Neural progenitor cell (in vitro differentiated cells): ENCODE measurements at regions not wholly inside any gene's neighbourhood (a gene's known extent, or its start where the extent isn't known, plus 50 kb on each side); places are given as distances from the start of the nearest gene placed in this dataset.

Experiments used
- DNase-seq: peaks from one replicate; pipeline ENCODE4 v3.0.0-alpha.2; 2016; ENCODE audit warnings: low spot score
- H2AFZ ChIP-seq: fragments of 200-600 bp; sonication (generic); replicated peaks from 2 replicates; pipeline ENCODE4 v1.6.1; 2016; ENCODE audit warnings: antibody characterized with exemption
- H3F3A ChIP-seq: fragments of 200-600 bp; sonication (generic); 2 replicates; pipeline ENCODE4 v1.6.1; 2016; ENCODE audit warnings: antibody characterized with exemption, low read depth
- H3K27ac ChIP-seq: fragments of 200-600 bp; sonication (generic); 2 replicates; pipeline ENCODE4 v1.5.1; 2016; ENCODE audit warnings: mild to moderate bottlenecking
- H3K27me3 ChIP-seq: fragments of 200-600 bp; sonication (generic); 2 replicates; pipeline ENCODE4 v1.6.1; 2016; ENCODE audit warnings: mild to moderate bottlenecking, moderate library complexity
- H3K36me3 ChIP-seq: fragments of 200-600 bp; sonication (generic); 2 replicates; pipeline ENCODE4 v1.5.1; 2016
- H3K4me1 ChIP-seq: fragments of 200-600 bp; sonication (generic); 2 replicates; pipeline ENCODE4 v1.6.1; 2016; ENCODE audit warnings: mixed run types
- H3K4me2 ChIP-seq: fragments of 200-600 bp; sonication (generic); 2 replicates; pipeline ENCODE4 v1.6.1; 2016
- H3K4me3 ChIP-seq: fragments of 200-600 bp; sonication (generic); 2 replicates; pipeline ENCODE4 v1.5.1; 2016
- H3K79me2 ChIP-seq: fragments of 200-600 bp; sonication (generic); 2 replicates; pipeline ENCODE4 v1.6.1; 2016; ENCODE audit warnings: low read depth
- H3K9ac ChIP-seq: fragments of 200-600 bp; sonication (generic); 2 replicates; pipeline ENCODE4 v1.6.1; 2016
- H3K9me3 ChIP-seq: fragments of 200-600 bp; sonication (generic); 2 replicates; pipeline ENCODE4 v1.5.1; 2016; ENCODE audit warnings: low read depth
- H4K20me1 ChIP-seq: fragments of 200-600 bp; sonication (generic); 2 replicates; pipeline ENCODE4 v1.6.1; 2016; ENCODE audit warnings: low read depth
- H3K27ac Mint-ChIP-seq: 3 replicates; pipeline ENCODE4 v1.8.0; 2021; ENCODE audit warnings: mixed read lengths
- H3K27me3 Mint-ChIP-seq: 2 replicates; pipeline ENCODE4 v1.8.0; 2022; ENCODE audit warnings: low read depth, mild to moderate bottlenecking, inconsistent platforms, moderate library complexity, mixed read lengths; ENCODE audit not compliant: insufficient read depth
- H3K36me3 Mint-ChIP-seq: 3 replicates; pipeline ENCODE4 v1.8.0; 2021; ENCODE audit warnings: mixed read lengths
- H3K4me1 Mint-ChIP-seq: 3 replicates; pipeline ENCODE4 v1.8.0; 2021; ENCODE audit warnings: mixed read lengths
- H3K4me3 Mint-ChIP-seq: 3 replicates; pipeline ENCODE4 v1.8.0; 2021; ENCODE audit warnings: mild to moderate bottlenecking, moderate library complexity, mixed read lengths
- H3K9me3 Mint-ChIP-seq: 3 replicates; pipeline ENCODE4 v1.8.0; 2020; ENCODE audit warnings: mixed read lengths
- EZH2 ChIP-seq: fragments of 200-600 bp; sonication (generic); IDR thresholded peaks from 2 replicates; pipeline ENCODE4 v1.6.1; 2017; ENCODE audit warnings: antibody characterized with exemption, mild to moderate bottlenecking, moderate library complexity
- EZH2phosphoT487 ChIP-seq: fragments of 200-600 bp; sonication (generic); IDR thresholded peaks from 2 replicates; pipeline ENCODE4 v1.6.1; 2017; ENCODE audit warnings: antibody characterized with exemption
- TF ChIP-seq, protein P1 (sequence below): fragments of 200-600 bp; sonication (generic); IDR thresholded peaks from 2 replicates; pipeline ENCODE4 v1.5.1; 2017; ENCODE audit warnings: antibody characterized with exemption, mild to moderate bottlenecking

DNA sequence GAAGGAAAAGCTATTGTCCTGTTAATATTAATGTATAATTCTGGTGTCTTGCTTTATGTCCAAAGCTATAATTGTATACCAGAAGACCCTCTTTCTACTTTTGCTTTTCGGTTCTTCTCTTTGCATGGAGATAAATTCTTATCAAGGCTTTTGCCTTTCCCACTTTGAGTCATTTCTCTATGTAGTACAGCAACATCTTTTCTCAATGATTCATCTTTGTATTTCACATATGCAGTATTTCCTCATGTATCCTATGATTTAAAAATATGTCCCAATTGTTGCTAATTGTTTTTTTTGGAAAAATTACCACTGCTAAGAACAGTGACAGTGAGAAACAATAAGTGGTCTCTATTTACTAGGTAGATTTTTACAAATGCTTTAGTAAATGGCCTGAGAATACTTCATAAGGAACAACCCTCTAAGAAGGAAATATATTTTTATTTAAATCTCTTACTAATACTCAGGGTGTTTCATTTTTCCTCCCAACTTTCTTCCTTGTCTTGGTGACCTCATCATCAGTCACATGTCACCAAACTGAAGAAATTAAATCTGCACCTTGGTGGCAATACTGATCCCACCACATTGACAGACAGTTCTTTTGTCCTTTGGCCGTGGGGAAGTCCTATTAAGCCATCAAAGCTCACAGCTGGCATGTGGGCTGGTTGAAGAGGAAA, 290.6 kb downstream of the SATB1 start:
- TF ChIP-seq EZH2phosphoT487 (no peak), EZH2 (no peak)
- TF ChIP-seq, protein P1, sequence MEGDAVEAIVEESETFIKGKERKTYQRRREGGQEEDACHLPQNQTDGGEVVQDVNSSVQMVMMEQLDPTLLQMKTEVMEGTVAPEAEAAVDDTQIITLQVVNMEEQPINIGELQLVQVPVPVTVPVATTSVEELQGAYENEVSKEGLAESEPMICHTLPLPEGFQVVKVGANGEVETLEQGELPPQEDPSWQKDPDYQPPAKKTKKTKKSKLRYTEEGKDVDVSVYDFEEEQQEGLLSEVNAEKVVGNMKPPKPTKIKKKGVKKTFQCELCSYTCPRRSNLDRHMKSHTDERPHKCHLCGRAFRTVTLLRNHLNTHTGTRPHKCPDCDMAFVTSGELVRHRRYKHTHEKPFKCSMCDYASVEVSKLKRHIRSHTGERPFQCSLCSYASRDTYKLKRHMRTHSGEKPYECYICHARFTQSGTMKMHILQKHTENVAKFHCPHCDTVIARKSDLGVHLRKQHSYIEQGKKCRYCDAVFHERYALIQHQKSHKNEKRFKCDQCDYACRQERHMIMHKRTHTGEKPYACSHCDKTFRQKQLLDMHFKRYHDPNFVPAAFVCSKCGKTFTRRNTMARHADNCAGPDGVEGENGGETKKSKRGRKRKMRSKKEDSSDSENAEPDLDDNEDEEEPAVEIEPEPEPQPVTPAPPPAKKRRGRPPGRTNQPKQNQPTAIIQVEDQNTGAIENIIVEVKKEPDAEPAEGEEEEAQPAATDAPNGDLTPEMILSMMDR = no peak
- H3K36me3 Mint-ChIP-seq = no peaks in the 10 kb centered on the region
- H3K4me1 Mint-ChIP-seq = peaks cover 26% of the 10 kb centered on the region
- H3K27me3 Mint-ChIP-seq = peaks cover 5% of the 10 kb centered on the region
- Histone ChIP-seq H3K27ac (no peak overlapping the region), H3K79me2 (no peaks in the 10 kb centered on the region), H3K9me3 (no peaks in the 10 kb centered on the region), H3F3A (no peaks in the 10 kb centered on the region), H3K4me3 (no peak overlapping the region), H3K4me1 (peaks cover 12% of the 10 kb centered on the region), H3K36me3 (no peaks in the 10 kb centered on the region), H3K4me2 (peak overlapping the region; percentile 19), H4K20me1 (no peaks in the 10 kb centered on the region), H3K27me3 (no peaks in the 10 kb centered on the region), H3K9ac (no peak overlapping the region), H2AFZ (no peak overlapping the region)
- no peak overlapping the region for H3K4me3 Mint-ChIP-seq
- DNase-seq = peak; percentile 66
- H3K27ac Mint-ChIP-seq = peak overlapping the region; percentile 43
- peaks cover 10% of the 10 kb centered on the region for H3K9me3 Mint-ChIP-seq

DNA sequence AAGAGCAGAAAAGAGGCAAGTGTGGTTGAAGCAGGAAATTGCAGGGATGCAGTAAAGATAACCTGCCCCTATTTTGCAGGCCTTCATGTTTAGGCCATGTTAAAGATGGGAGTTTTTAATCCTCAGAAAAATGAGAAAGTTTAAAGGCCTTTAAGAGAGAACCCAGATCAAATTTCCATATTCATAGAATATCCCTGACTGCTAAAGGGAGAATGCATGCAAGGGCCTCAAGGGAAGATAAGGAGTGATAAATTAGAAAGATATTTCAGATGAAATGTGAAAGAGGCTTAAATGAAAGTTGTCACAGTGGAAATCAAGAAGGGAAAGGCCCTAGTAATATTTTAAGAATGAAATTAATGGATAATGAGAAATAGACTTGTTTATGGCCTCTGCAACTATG, 292.1 kb downstream of the SATB1 start:
- peaks cover 22% of the 10 kb centered on the region for H3K4me1 Mint-ChIP-seq
- no peaks in the 10 kb centered on the region for H3F3A ChIP-seq
- no peak overlapping the region for H3K9ac ChIP-seq

DNA sequence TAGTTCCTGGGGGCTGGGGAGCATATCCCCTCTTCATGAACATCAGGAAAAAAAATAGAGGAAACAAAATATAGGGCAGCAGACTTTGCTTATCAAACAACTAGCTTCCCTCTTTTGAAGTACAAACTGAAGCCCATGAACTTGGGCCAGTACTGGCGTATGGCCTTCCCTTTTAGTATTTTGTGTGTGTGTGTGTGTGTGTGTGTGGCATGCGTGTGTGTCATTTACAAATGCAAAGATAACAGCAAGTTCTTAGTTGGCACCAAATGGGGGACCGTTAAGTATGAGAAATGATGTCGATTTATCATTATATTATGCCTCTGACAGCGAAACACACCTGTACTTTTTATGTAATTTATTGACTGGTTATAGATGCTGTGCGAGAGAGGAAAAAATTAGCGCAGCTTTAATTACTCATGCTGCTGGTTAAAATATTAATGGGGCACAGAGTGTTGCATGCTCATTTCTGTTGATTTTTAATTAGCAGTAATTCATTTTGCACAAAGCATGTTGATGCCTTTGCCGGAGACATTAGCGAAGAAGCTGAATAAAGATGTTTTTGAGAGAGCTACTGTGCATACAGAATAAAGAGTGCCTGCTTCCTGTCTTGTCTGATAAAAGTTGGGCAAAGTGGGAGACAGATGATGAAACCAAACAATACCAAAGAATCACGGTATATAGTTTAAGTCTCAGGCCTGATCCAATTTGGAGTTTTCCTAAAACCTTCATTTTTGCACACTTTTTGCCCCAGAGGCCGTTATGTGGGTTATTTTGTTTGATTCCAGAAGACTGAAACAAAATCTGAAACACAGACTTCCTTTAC, 297.1 kb downstream of the SATB1 start:
- H3K27me3 Mint-ChIP-seq = peaks cover 7% of the 10 kb centered on the region
- no peak for DNase-seq
- H3K4me1 Mint-ChIP-seq = no peaks in the 10 kb centered on the region
- no peak overlapping the region for H3K4me2 ChIP-seq
- no peak overlapping the region for H3K27ac ChIP-seq
- no peaks in the 10 kb centered on the region for H3F3A ChIP-seq
- H2AFZ ChIP-seq = no peak overlapping the region
- H3K27ac Mint-ChIP-seq = no peak overlapping the region
- no peaks in the 10 kb centered on the region for H3K27me3 ChIP-seq
- no peak for TF ChIP-seq EZH2phosphoT487
- no peak for TF ChIP-seq EZH2
- TF ChIP-seq, protein P1 = no peak
- no peak overlapping the region for H3K4me3 ChIP-seq
- no peak overlapping the region for H3K9ac ChIP-seq
- no peaks in the 10 kb centered on the region for H3K9me3 Mint-ChIP-seq
- no peaks in the 10 kb centered on the region for H3K36me3 Mint-ChIP-seq
- no peaks in the 10 kb centered on the region for H3K9me3 ChIP-seq
- H3K79me2 ChIP-seq = no peaks in the 10 kb centered on the region
- no peaks in the 10 kb centered on the region for H3K4me1 ChIP-seq
- H4K20me1 ChIP-seq = no peaks in the 10 kb centered on the region
- no peak overlapping the region for H3K4me3 Mint-ChIP-seq
- no peaks in the 10 kb centered on the region for H3K36me3 ChIP-seq

More for the DNA sequence above, 292.1 kb downstream of the SATB1 start:
- Histone ChIP-seq H3K27me3 (no peaks in the 10 kb centered on the region), H3K4me2 (no peak overlapping the region), H4K20me1 (no peaks in the 10 kb centered on the region), H3K27ac (no peak overlapping the region), H3K4me1 (peaks cover 12% of the 10 kb centered on the region), H3K9me3 (no peaks in the 10 kb centered on the region), H3K4me3 (no peak overlapping the region), H3K79me2 (no peaks in the 10 kb centered on the region), H3K36me3 (no peaks in the 10 kb centered on the region), H2AFZ (no peak overlapping the region)
- Mint-ChIP-seq H3K27ac (no peak overlapping the region), H3K27me3 (peaks cover 3% of the 10 kb centered on the region), H3K36me3 (no peaks in the 10 kb centered on the region), H3K9me3 (peaks cover 10% of the 10 kb centered on the region), H3K4me3 (no peak overlapping the region)
- TF ChIP-seq EZH2phosphoT487 = no peak
- no peak for TF ChIP-seq EZH2
- TF ChIP-seq, protein P1 = no peak
- no peak for DNase-seq
